Progenitor cell of endocrine pancreas (in vitro differentiated cells): ENCODE measurements at regions not wholly inside any gene's neighbourhood (a gene's known extent, or its start where the extent isn't known, plus 50 kb on each side); places are given as distances from the start of the nearest gene placed in this dataset.
A peak's percentile ranks its signal among the peaks of the same experiment; 100 is the strongest.

Experiments used
- DNase-seq: peaks from one replicate; pipeline ENCODE4 v3.0.0; 2021; ENCODE audit warnings: low spot score; ENCODE audit not compliant: unreplicated experiment
- H3K27ac Mint-ChIP-seq: 2 replicates; pipeline ENCODE4 v1.8.0; 2021; ENCODE audit warnings: mild to moderate bottlenecking, moderate library complexity, mixed read lengths
- H3K27me3 Mint-ChIP-seq: 2 replicates; pipeline ENCODE4 v1.8.0; 2021; ENCODE audit warnings: mixed read lengths
- H3K36me3 Mint-ChIP-seq: 2 replicates; pipeline ENCODE4 v1.8.0; 2022; ENCODE audit warnings: mixed read lengths; ENCODE audit not compliant: insufficient read depth
- H3K4me1 Mint-ChIP-seq: 2 replicates; pipeline ENCODE4 v1.8.0; 2021; ENCODE audit warnings: low read depth, mixed read lengths
- H3K4me3 Mint-ChIP-seq: 2 replicates; pipeline ENCODE4 v1.8.0; 2021; ENCODE audit warnings: low read depth, mild to moderate bottlenecking, moderate library complexity, mixed read lengths
- H3K9me3 Mint-ChIP-seq: 2 replicates; pipeline ENCODE4 v1.8.0; 2021; ENCODE audit warnings: low read depth, mixed read lengths
- CTCF ChIP-seq: fragments of 200-600 bp; sonication (generic); IDR thresholded peaks from one replicate; pipeline ENCODE4 v1.5.0; 2021; ENCODE audit warnings: antibody characterized with exemption, mild to moderate bottlenecking; ENCODE audit not compliant: unreplicated experiment

- peaks cover 13% of the 10 kb centered on the region for H3K4me1 Mint-ChIP-seq
- DNase-seq = no peak
- H3K27ac Mint-ChIP-seq = peak overlapping the region; percentile 1
- no peak for TF ChIP-seq CTCF
- peaks cover 12% of the 10 kb centered on the region for H3K9me3 Mint-ChIP-seq
- H3K4me3 Mint-ChIP-seq = no peak overlapping the region
- H3K27me3 Mint-ChIP-seq = no peaks in the 10 kb centered on the region
- no peaks in the 10 kb centered on the region for H3K36me3 Mint-ChIP-seq
Measured at GRCh38 chr4:128707864-128708263, 101.6 kb upstream of the JADE1 start.

- Mint-ChIP-seq H3K9me3 (peaks cover 12% of the 10 kb centered on the region), H3K27ac (no peak overlapping the region), H3K4me3 (no peak overlapping the region), H3K27me3 (no peaks in the 10 kb centered on the region), H3K4me1 (peaks cover 10% of the 10 kb centered on the region), H3K36me3 (no peaks in the 10 kb centered on the region)
- TF ChIP-seq CTCF = no peak
- DNase-seq = no peak
Measured at GRCh38 chr4:128703948-128704347, 105.6 kb upstream of the JADE1 start.

- DNase-seq = no peak
- H3K27me3 Mint-ChIP-seq = no peaks in the 10 kb centered on the region
- peaks cover 12% of the 10 kb centered on the region for H3K9me3 Mint-ChIP-seq
- no peak overlapping the region for H3K4me3 Mint-ChIP-seq
- H3K27ac Mint-ChIP-seq = no peak overlapping the region
- no peak for TF ChIP-seq CTCF
- H3K4me1 Mint-ChIP-seq = peaks cover 2% of the 10 kb centered on the region
- no peaks in the 10 kb centered on the region for H3K36me3 Mint-ChIP-seq
Measured at GRCh38 chr4:128700659-128701350, 108.7 kb upstream of the JADE1 start.

- H3K4me1 Mint-ChIP-seq = peaks cover 2% of the 10 kb centered on the region
- no peak overlapping the region for H3K4me3 Mint-ChIP-seq
- H3K36me3 Mint-ChIP-seq = peaks cover 1% of the 10 kb centered on the region
- no peak for DNase-seq
- no peak for TF ChIP-seq CTCF
- H3K27ac Mint-ChIP-seq = no peak overlapping the region
- H3K9me3 Mint-ChIP-seq = peaks cover 16% of the 10 kb centered on the region
- no peaks in the 10 kb centered on the region for H3K27me3 Mint-ChIP-seq
Measured at GRCh38 chr4:128698386-128698785, 111.1 kb upstream of the JADE1 start.

DNA sequence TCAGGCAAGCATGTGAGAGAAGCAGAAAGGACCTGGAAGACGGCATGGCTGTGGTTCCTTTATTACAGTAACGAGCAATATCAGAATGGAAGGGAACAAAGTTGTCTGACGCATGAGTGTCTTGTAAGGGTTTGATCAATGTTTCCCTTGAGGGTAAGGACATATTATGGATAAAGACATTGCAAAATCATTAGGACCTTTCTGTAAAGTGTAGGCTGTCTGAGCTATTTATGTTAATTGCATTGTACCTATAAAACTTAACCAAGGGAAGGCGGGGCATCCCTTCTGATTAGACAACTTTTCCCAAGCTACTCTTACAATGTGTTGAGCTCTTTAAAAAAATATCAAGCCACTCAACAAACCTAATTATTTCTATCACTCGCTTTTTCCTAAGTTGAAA is 112.2 kb upstream of the JADE1 start:
- H3K4me3 Mint-ChIP-seq = no peak overlapping the region
- peaks cover 1% of the 10 kb centered on the region for H3K36me3 Mint-ChIP-seq
- H3K4me1 Mint-ChIP-seq = peaks cover 2% of the 10 kb centered on the region
- no peak overlapping the region for H3K27ac Mint-ChIP-seq
- no peaks in the 10 kb centered on the region for H3K27me3 Mint-ChIP-seq
- no peak for DNase-seq
- H3K9me3 Mint-ChIP-seq = peaks cover 19% of the 10 kb centered on the region
- no peak for TF ChIP-seq CTCF
